PC-9 (cell line): ENCODE measurements at regions not wholly inside any gene's neighbourhood (a gene's known extent, or its start where the extent isn't known, plus 50 kb on each side); places are given as distances from the start of the nearest gene placed in this dataset.

Experiments used
- BruUV-seq: library from RNA; stranded (reverse); fragments of 400-500 nt; replicated peaks from 2 replicates; lab custom pipeline; 2021; lab: Mats Ljungman, UMichigan
- CTCF ChIA-PET: fragments of 300-600 bp; sonication (Branson Sonifier 250); formaldehyde crosslinking; loops from one replicate; lab custom pipeline; 2022; ENCODE audit warnings: antibody characterized with exemption; lab: Charles Lee
- POLR2A ChIA-PET: fragments of 300-600 bp; sonication (Branson Sonifier 250); formaldehyde crosslinking; loops from one replicate; lab custom pipeline; 2022; ENCODE audit warnings: antibody characterized with exemption; ENCODE audit not compliant: unreplicated experiment; lab: Charles Lee
- DNase-seq, 2 experiments: peaks; one replicate each; pipeline versions ENCODE4 v3.0.0 to v3.0.0-alpha.2; 2015 to 2022; ENCODE audit warnings: mixed read lengths in 1 of 2
- H2AFZ ChIP-seq: fragments of 200-600 bp; sonication (generic); 2 replicates; pipeline ENCODE4 v1.8.1; 2017; ENCODE audit warnings: antibody characterized with exemption
- H3F3A ChIP-seq: fragments of 200-600 bp; sonication (generic); 2 replicates; pipeline ENCODE4 v1.8.1; 2017; ENCODE audit warnings: antibody characterized with exemption, mild to moderate bottlenecking, low read depth; ENCODE audit not compliant: insufficient read depth
- H3K27ac ChIP-seq: fragments of 200-600 bp; sonication (generic); 2 replicates; pipeline ENCODE4 v1.6.1; 2016; ENCODE audit warnings: mixed run types
- H3K27me3 ChIP-seq: fragments of 200-600 bp; sonication (generic); 2 replicates; pipeline ENCODE4 v1.6.1; 2016; ENCODE audit warnings: low read depth, mixed run types; ENCODE audit not compliant: insufficient read depth
- H3K36me3 ChIP-seq: fragments of 200-600 bp; sonication (generic); 2 replicates; pipeline ENCODE4 v1.6.1; 2016; ENCODE audit warnings: low read depth, mixed run types
- H3K4me1 ChIP-seq: fragments of 200-600 bp; sonication (generic); replicated peaks from 2 replicates; pipeline ENCODE4 v1.6.1; 2016; ENCODE audit warnings: mixed run types; ENCODE audit not compliant: insufficient read depth
- H3K4me2 ChIP-seq: fragments of 200-600 bp; sonication (generic); 2 replicates; pipeline ENCODE4 v1.6.1; 2017; ENCODE audit warnings: mixed run types
- H3K4me3 ChIP-seq: fragments of 200-600 bp; sonication (generic); 2 replicates; pipeline ENCODE4 v1.6.1; 2016; ENCODE audit warnings: mixed run types
- H3K79me2 ChIP-seq: fragments of 200-600 bp; sonication (generic); 2 replicates; pipeline ENCODE4 v1.6.1; 2017; ENCODE audit warnings: low read depth, mixed run types
- H3K9me2 ChIP-seq: fragments of 200-600 bp; sonication (generic); 2 replicates; pipeline ENCODE4 v1.8.1; 2017; ENCODE audit warnings: mild to moderate bottlenecking; ENCODE audit not compliant: insufficient read depth
- H3K9me3 ChIP-seq: fragments of 200-600 bp; sonication (generic); 2 replicates; pipeline ENCODE4 v1.8.1; 2016; ENCODE audit warnings: low read depth; ENCODE audit not compliant: insufficient read depth
- H4K20me1 ChIP-seq: fragments of 200-600 bp; sonication (generic); 2 replicates; pipeline ENCODE4 v1.8.1; 2017; ENCODE audit not compliant: insufficient read depth
- EZH2 ChIP-seq: fragments of 200-600 bp; sonication (generic); IDR thresholded peaks from 2 replicates; pipeline ENCODE4 v1.8.0; 2017; ENCODE audit warnings: antibody characterized with exemption, low read depth
- intact Hi-C: fragments of 100-400 bp; cut with micrococcal nuclease; formaldehyde crosslinking; loops from one replicate; pipeline ENCODE4 v1.10.0; 2022; ENCODE audit not compliant: unreplicated experiment
- TF ChIP-seq, protein P1 (sequence below): fragments of 200-600 bp; sonication (generic); conservative IDR thresholded peaks from 2 replicates; pipeline ENCODE4 v1.6.1; 2017; ENCODE audit warnings: mixed run types, antibody characterized with exemption, mild to moderate bottlenecking, moderate library complexity

- DNase-seq, result no peak
- BruUV-seq, result no TSS peak
- POLR2A ChIA-PET, result no interaction called here
- Histone ChIP-seq H3K36me3 (no peaks in the 10 kb centered on the region), H3K4me2 (no peak overlapping the region), H3K9me2 (no peaks in the 10 kb centered on the region; the same call in 1 of the 2 replicates), H3K27ac (no peak overlapping the region), H3K79me2 (no peaks in the 10 kb centered on the region), H3K9me3 (no peaks in the 10 kb centered on the region), H3F3A (no peaks in the 10 kb centered on the region), H3K4me3 (no peak overlapping the region), H4K20me1 (no peaks in the 10 kb centered on the region), H3K27me3 (peaks cover 5% of the 10 kb centered on the region), H3K4me1 (no peaks in the 10 kb centered on the region), H2AFZ (no peak overlapping the region)
- intact Hi-C loops, result loop anchor here (5.0 to 10.0 kb wide), 2 partner anchors 407 to 425 kb away; no protein-coding TSS in a partner anchor
- CTCF ChIA-PET, result no interaction called here
- TF ChIP-seq, protein P1, sequence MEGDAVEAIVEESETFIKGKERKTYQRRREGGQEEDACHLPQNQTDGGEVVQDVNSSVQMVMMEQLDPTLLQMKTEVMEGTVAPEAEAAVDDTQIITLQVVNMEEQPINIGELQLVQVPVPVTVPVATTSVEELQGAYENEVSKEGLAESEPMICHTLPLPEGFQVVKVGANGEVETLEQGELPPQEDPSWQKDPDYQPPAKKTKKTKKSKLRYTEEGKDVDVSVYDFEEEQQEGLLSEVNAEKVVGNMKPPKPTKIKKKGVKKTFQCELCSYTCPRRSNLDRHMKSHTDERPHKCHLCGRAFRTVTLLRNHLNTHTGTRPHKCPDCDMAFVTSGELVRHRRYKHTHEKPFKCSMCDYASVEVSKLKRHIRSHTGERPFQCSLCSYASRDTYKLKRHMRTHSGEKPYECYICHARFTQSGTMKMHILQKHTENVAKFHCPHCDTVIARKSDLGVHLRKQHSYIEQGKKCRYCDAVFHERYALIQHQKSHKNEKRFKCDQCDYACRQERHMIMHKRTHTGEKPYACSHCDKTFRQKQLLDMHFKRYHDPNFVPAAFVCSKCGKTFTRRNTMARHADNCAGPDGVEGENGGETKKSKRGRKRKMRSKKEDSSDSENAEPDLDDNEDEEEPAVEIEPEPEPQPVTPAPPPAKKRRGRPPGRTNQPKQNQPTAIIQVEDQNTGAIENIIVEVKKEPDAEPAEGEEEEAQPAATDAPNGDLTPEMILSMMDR, result no peak
- no peak for TF ChIP-seq EZH2
Observed at GRCh38 chr9:119559986-119560385, 190.8 kb upstream of the BRINP1 start.

- Histone ChIP-seq H3F3A (no peaks in the 10 kb centered on the region), H3K79me2 (no peaks in the 10 kb centered on the region), H2AFZ (no peak overlapping the region), H3K4me1 (no peaks in the 10 kb centered on the region), H3K36me3 (no peaks in the 10 kb centered on the region), H3K9me3 (no peaks in the 10 kb centered on the region), H3K27me3 (no peaks in the 10 kb centered on the region; the same call in 1 of the 2 replicates), H3K4me3 (no peak overlapping the region), H3K9me2 (no peaks in the 10 kb centered on the region; the same call in 1 of the 2 replicates), H3K27ac (no peak overlapping the region), H3K4me2 (no peak overlapping the region), H4K20me1 (no peaks in the 10 kb centered on the region; the same call in 1 of the 2 replicates)
- TF ChIP-seq EZH2, result no peak
- ChIA-PET CTCF (no interaction called here), POLR2A (no interaction called here)
- no peak for DNase-seq
- no TSS peak for BruUV-seq
- intact Hi-C loops, result loop anchor here (5.0 to 10.0 kb wide), 2 partner anchors 408 to 424 kb away; no protein-coding TSS in a partner anchor
Observed at GRCh38 chr9:119559056-119559455, 189.8 kb upstream of the BRINP1 start.

DNA sequence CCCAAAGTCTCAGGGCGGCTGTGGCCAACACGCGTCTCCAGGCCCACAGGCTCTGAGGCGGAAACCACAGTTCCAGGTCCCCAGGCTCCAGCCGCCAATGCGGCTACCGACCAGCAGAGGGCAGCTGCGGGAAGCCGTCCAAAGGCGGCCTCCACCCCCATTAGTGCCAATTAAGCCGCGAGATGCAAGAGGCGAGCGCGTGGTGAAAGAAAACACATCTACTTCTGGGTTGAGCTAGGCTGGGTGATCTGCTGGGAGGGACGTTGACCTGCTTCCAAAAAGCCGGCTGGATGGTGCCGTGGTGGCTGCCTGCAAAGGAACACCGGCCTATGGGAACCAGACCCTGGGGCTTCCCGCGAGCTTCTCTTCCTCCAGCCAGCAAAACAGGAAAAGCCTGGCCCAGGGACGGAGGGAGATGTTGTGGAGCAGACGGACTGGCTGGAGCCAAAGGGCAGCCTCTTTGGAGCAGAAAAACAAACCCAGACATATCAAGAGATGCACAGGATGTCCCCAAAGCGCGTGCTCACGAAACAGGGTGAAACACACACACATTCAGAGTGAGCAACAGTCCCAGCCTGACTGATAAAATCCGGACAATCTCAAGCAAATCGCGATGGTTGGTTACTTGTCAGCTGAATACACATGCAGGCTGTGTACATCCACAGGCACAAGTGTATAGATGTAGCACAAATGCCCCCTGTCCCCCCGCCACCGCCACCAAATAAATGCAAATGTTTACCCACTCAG lies 187.1 kb upstream of the BRINP1 start:
- Histone ChIP-seq H2AFZ (no peak overlapping the region), H3K4me3 (no peak overlapping the region), H3K79me2 (no peaks in the 10 kb centered on the region), H3K4me2 (peak overlapping the region; percentile 15), H3K27me3 (no peaks in the 10 kb centered on the region), H3K4me1 (no peaks in the 10 kb centered on the region), H3K9me3 (no peaks in the 10 kb centered on the region), H3F3A (no peaks in the 10 kb centered on the region), H3K36me3 (no peaks in the 10 kb centered on the region), H3K27ac (no peak overlapping the region), H3K9me2 (no peaks in the 10 kb centered on the region; the same call in 1 of the 2 replicates), H4K20me1 (no peaks in the 10 kb centered on the region; the same call in 1 of the 2 replicates)
- POLR2A ChIA-PET, result no interaction called here
- DNase-seq, result peak in 1 of 2 experiments; percentile 54
- no TSS peak for BruUV-seq
- CTCF ChIA-PET, result no interaction called here
- TF ChIP-seq EZH2, result no peak
- TF ChIP-seq, protein P1, result peak; percentile 81
- intact Hi-C loops, result loop anchor here (5.0 to 10.0 kb wide), 2 partner anchors 411 to 422 kb away; no protein-coding TSS in a partner anchor
